GM12878 (cell line): ENCODE measurements at regions not wholly inside any gene's neighbourhood (a gene's known extent, or its start where the extent isn't known, plus 50 kb on each side); places are given as distances from the start of the nearest gene placed in this dataset.

Source experiments
- ATAC-seq: fragments of 200-7000 bp; cut with Tn5 transposase; 3 replicates; pipeline ENCODE4 v1.9.1; 2020; ENCODE audit warnings: mild to moderate bottlenecking, moderate library complexity
- BruUV-seq: library from RNA; stranded (reverse); fragments of 400-500 nt; replicated peaks from 2 replicates; lab custom pipeline; 2021; lab: Mats Ljungman, UMichigan
- CTCF ChIA-PET: fragments of 300-600 bp; sonication (Branson Sonifier 250); formaldehyde crosslinking; extraction: SDS; loops from one replicate; lab custom pipeline; 2021; ENCODE audit warnings: inconsistent platforms; lab: Yijun Ruan, JAX
- POLR2A ChIA-PET: fragments of 350-600 bp; formaldehyde crosslinking; extraction: SDS; loops from one replicate; lab custom pipeline; 2021; ENCODE audit warnings: inconsistent platforms; lab: Charles Lee
- RAD21 ChIA-PET: fragments of 300-600 bp; sonication (Branson Sonifier 250); formaldehyde crosslinking; loops from one replicate; lab custom pipeline; 2023; ENCODE audit warnings: antibody characterized with exemption; ENCODE audit not compliant: unreplicated experiment; lab: Charles Lee
- SMC1A ChIA-PET: fragments of 300-600 bp; sonication (Branson Sonifier 250); formaldehyde crosslinking; loops from one replicate; lab custom pipeline; 2023; ENCODE audit not compliant: unreplicated experiment, uncharacterized antibody; lab: Charles Lee
- DNase-seq: peaks from one replicate; pipeline ENCODE4 v3.0.0-alpha.2; 2011; ENCODE audit warnings: low read depth, low spot score
- FAIRE-seq: peaks from 3 replicates; lab custom pipeline; 2011; peaks lifted over from hg19 to GRCh38; lab: Jason Lieb, UNC
- H2AFZ ChIP-seq: 2 replicates; pipeline ENCODE4 v1.6.0; 2011; ENCODE audit warnings: low read depth, low read length, control low read depth; ENCODE audit not compliant: control insufficient read depth
- H3K27ac ChIP-seq: 2 replicates; pipeline ENCODE4 v1.5.1; 2011; ENCODE audit warnings: control low read depth; ENCODE audit not compliant: control insufficient read depth, insufficient read depth
- H3K27me3 ChIP-seq, 2 experiments: replicated peaks in 1 of 2; 2 replicates each; pipeline versions ENCODE4 v1.6.0 to v1.6.1; 2011; ENCODE audit warnings: low read length in 1 of 2; ENCODE audit not compliant: control insufficient read depth in 2 of 2, insufficient read depth in 2 of 2
- H3K36me3 ChIP-seq, 2 experiments: 2 replicates each; pipeline ENCODE4 v1.5.1; 2011; ENCODE audit warnings: low read length in 1 of 2; ENCODE audit not compliant: control insufficient read depth in 2 of 2, insufficient read depth in 2 of 2
- H3K4me1 ChIP-seq: 2 replicates; pipeline ENCODE4 v1.6.1; 2011; ENCODE audit warnings: mild to moderate bottlenecking, low read length, moderate library complexity, mixed read lengths; ENCODE audit not compliant: control insufficient read depth, insufficient read depth
- H3K4me2 ChIP-seq: 2 replicates; pipeline ENCODE4 v1.6.0; 2011; ENCODE audit warnings: control low read depth; ENCODE audit not compliant: control insufficient read depth, insufficient read depth
- H3K4me3 ChIP-seq: fragments of 200-600 bp; sonication (generic); 2 replicates; pipeline ENCODE4 v1.5.1; 2016
- H3K79me2 ChIP-seq: 2 replicates; pipeline ENCODE4 v1.6.0; 2011; ENCODE audit warnings: low read length; ENCODE audit not compliant: control insufficient read depth, insufficient read depth
- H3K9ac ChIP-seq: 2 replicates; pipeline ENCODE4 v1.8.0; 2011; ENCODE audit warnings: low read length, control low read depth, mixed read lengths; ENCODE audit not compliant: control insufficient read depth, insufficient read depth
- H3K9me3 ChIP-seq: replicated peaks from 3 replicates; pipeline ENCODE4 v1.5.1; 2011; ENCODE audit warnings: mild to moderate bottlenecking, low read length; ENCODE audit not compliant: control insufficient read depth, insufficient read depth
- H4K20me1 ChIP-seq: 2 replicates; pipeline ENCODE4 v1.6.0; 2011; ENCODE audit not compliant: control insufficient read depth, insufficient read depth
- CEBPZ ChIP-seq: fragments of 150-350 bp; IDR thresholded peaks from 2 replicates; pipeline ENCODE4 v1.6.1; 2016; ENCODE audit warnings: low read depth, low read length
- CUX1 ChIP-seq: IDR thresholded peaks from 2 replicates; pipeline ENCODE4 v1.6.1; 2012; ENCODE audit warnings: improper control_type of control experiment, low read depth, low read length; ENCODE audit not compliant: insufficient replicate concordance
- EZH2 ChIP-seq: IDR thresholded peaks from 2 replicates; pipeline ENCODE4 v1.6.1; 2012; ENCODE audit warnings: low read depth, mild to moderate bottlenecking, control low read depth, inconsistent platforms, low read length, borderline replicate concordance; ENCODE audit not compliant: control insufficient read depth
- IRF3 ChIP-seq: fragments of 450-650 bp; IDR thresholded peaks from 2 replicates; pipeline ENCODE4 v1.6.1; 2014; ENCODE audit warnings: mild to moderate bottlenecking
- RELB ChIP-seq: fragments of 450-650 bp; IDR thresholded peaks from 2 replicates; pipeline ENCODE4 v1.6.1; 2017; ENCODE audit warnings: low read depth, mild to moderate bottlenecking, moderate library complexity
- SRF ChIP-seq, 2 experiments: IDR thresholded peaks; 2 replicates each; pipeline ENCODE4 v1.6.1; 2011; ENCODE audit warnings: low read depth in 2 of 2, low read length in 2 of 2, mild to moderate bottlenecking in 1 of 2, moderate library complexity in 1 of 2
- TCF7 ChIP-seq: IDR thresholded peaks from 2 replicates; pipeline ENCODE4 v1.6.1; 2014; ENCODE audit warnings: antibody characterized with exemption, borderline replicate concordance
- WGBS: methylation state at CpG from one replicate; pipeline ENCODE4 v1.1.6; 2016; ENCODE audit warnings: low lambda C conversion rate; ENCODE audit not compliant: insufficient replicate concordance, insufficient coverage; ENCODE audit errors: missing lambda C conversion rate; 5-methylcytosine and 5-hydroxymethylcytosine counted together
- in situ Hi-C: fragments of 300-500 bp; cut with MboI; formaldehyde crosslinking; loops from 9 replicates; pipeline ENCODE4 v1.14.3; 2018; ENCODE audit warnings: mixed read lengths
- intact Hi-C: fragments of 100-400 bp; cut with micrococcal nuclease; formaldehyde crosslinking; loops from one replicate; pipeline ENCODE4 v1.14.2; 2022; ENCODE audit not compliant: unreplicated experiment

GRCh38 chr1:213568929-213569815, 418.6 kb upstream of the PROX1 start:
- ChIA-PET CTCF (no interaction called here), SMC1A (no interaction called here), POLR2A (no interaction called here), RAD21 (no interaction called here)
- TF ChIP-seq TCF7 (no peak), RELB (no peak), IRF3 (no peak), SRF (IDR thresholded peaks at IDR 0.05; ENCODE audit: low read depth in 2 of 2, low read length in 2 of 2) (no peak), CUX1 (no peak), EZH2 (no peak), CEBPZ (no peak)
- no peaks in the 10 kb centered on the region for H3K4me1 ChIP-seq
- DNase-seq (no peak), ATAC-seq (no peak), FAIRE-seq (no peak)
- no peak overlapping the region for H3K4me2 ChIP-seq
- H3K9me3 ChIP-seq = no peaks in the 10 kb centered on the region
- no peak overlapping the region for H2AFZ ChIP-seq
- H4K20me1 ChIP-seq = no peaks in the 10 kb centered on the region
- no peak overlapping the region for H3K27ac ChIP-seq
- no peaks in the 10 kb centered on the region for H3K79me2 ChIP-seq
- H3K27me3 ChIP-seq = no peaks in the 10 kb centered on the region
- H3K9ac ChIP-seq = no peak overlapping the region
- intact Hi-C loops = no loop called here
- WGBS = 16% methylated on average over 4 of the region's 4 CpGs
- no TSS peak for BruUV-seq
- H3K4me3 ChIP-seq = no peak overlapping the region
- no peaks in the 10 kb centered on the region for H3K36me3 ChIP-seq
- in situ Hi-C loops = no loop called here
